Left ventricle myocardium superior (tissue), 1 donor: ENCODE measurements at regions not wholly inside any gene's neighbourhood (a gene's known extent, or its start where the extent isn't known, plus 50 kb on each side); places are given as distances from the start of the nearest gene placed in this dataset.

Source experiments
- ATAC-seq: fragments of 200-7000 bp; cut with Tn5 transposase; one replicate; pipeline ENCODE4 v1.9.1; 2020; ENCODE audit warnings: mild to moderate bottlenecking, moderate library complexity
- DNase-seq: peaks from one replicate; pipeline ENCODE4 v3.0.0-alpha.2; 2020
- intact Hi-C: fragments of 100-400 bp; cut with micrococcal nuclease; formaldehyde crosslinking; loops from one replicate; pipeline ENCODE4 v1.11.0; 2022
- donor health status: DM: no; HTN: yes; CAD: no; lungs with severe emphysema.

- ATAC-seq (no peak), DNase-seq (no peak)
- intact Hi-C loops: no loop called here
Observed at GRCh38 chr6:163635315-163635714, 220.8 kb downstream of the QKI start.

- no peak for DNase-seq
- ATAC-seq: no peak
- intact Hi-C loops: no loop called here
Observed at GRCh38 chr6:163634211-163635171, 220.0 kb downstream of the QKI start.

- DNase-seq: no peak
- intact Hi-C loops: no loop called here
- no peak for ATAC-seq
Observed at GRCh38 chr6:163630991-163631390, 216.5 kb downstream of the QKI start.

GRCh38 chr6:163630572-163630971 is 216.1 kb downstream of the QKI start:
- intact Hi-C loops: no loop called here
- DNase-seq (no peak), ATAC-seq (no peak)

GRCh38 chr6:163630096-163630495 is 215.6 kb downstream of the QKI start:
- no peak for DNase-seq
- intact Hi-C loops: no loop called here
- ATAC-seq: no peak
